ENCODE measurements at regions not wholly inside any gene's neighbourhood (a gene's known extent, or its start where the extent isn't known, plus 50 kb on each side); places are given as distances from the start of the nearest gene placed in this dataset.

GRCh38 chr3:170653801-170654200 lies 67.9 kb upstream of the SLC7A14 start:
- no peak overlapping the region for H3K4me2 ChIP-seq (ENCODE audit: insufficient read depth, low read length)
- no peaks in the 10 kb centered on the region for H4K20me1 ChIP-seq (replicated peaks; ENCODE audit: control insufficient read depth, extremely low read depth, insufficient read depth, low read length)
- TF ChIP-seq FOS (IDR thresholded peaks at IDR 0.05; ENCODE audit: borderline replicate concordance, insufficient read depth, low read length): no peak
- no peak for TF ChIP-seq EZH2 (IDR thresholded peaks at IDR 0.05; ENCODE audit: borderline replicate concordance, low read depth, low read length, severe bottlenecking)
- no peak for TF ChIP-seq GATA2 (IDR thresholded peaks at IDR 0.05; ENCODE audit: insufficient read depth, insufficient read length, low read depth, low read length)
- TF ChIP-seq POLR2AphosphoS5 (IDR thresholded peaks at IDR 0.05; ENCODE audit: insufficient read depth, low read depth, low read length): no peak
- no peak for TF ChIP-seq MYC (IDR thresholded peaks at IDR 0.05; ENCODE audit: low read depth, low read length)
- no peak for TF ChIP-seq CTCF (IDR thresholded peaks at IDR 0.05; ENCODE audit: extremely low read depth in 1 of 2, insufficient read depth in 1 of 2, low read depth in 1 of 2, low read length in 2 of 2)
- TF ChIP-seq POLR2A (IDR thresholded peaks at IDR 0.05; ENCODE audit: low read depth, low read length): no peak
- no peak for TF ChIP-seq MAX (IDR thresholded peaks at IDR 0.05; ENCODE audit: insufficient read depth, insufficient read length)
- TF ChIP-seq JUN (IDR thresholded peaks at IDR 0.05; ENCODE audit: borderline replicate concordance, insufficient read depth, insufficient read length, low read depth): no peak
- no peaks in the 10 kb centered on the region for H3K9me1 ChIP-seq (replicated peaks; ENCODE audit: control insufficient read depth, extremely low read depth, insufficient read depth, low read length)
- dilution Hi-C loops (cut with MboI; ENCODE audit: extremely low pct_ligation_motif_present, low sequenced_read_pairs): no loop called here
- H3K4me3 ChIP-seq (replicated peaks in 1 of 3; ENCODE audit: insufficient read depth in 1 of 3, low read depth in 1 of 3, low read length in 3 of 3): no peak overlapping the region
- ChIA-PET POLR2A (no interaction called here), CTCF (no interaction called here)
- H3K9ac ChIP-seq (replicated peaks; ENCODE audit: extremely low read depth, insufficient read depth, low read length): no peak overlapping the region
- H3K27me3 ChIP-seq (ENCODE audit: control insufficient read depth in 2 of 2, insufficient read depth in 2 of 2, low read length in 2 of 2): no peaks in the 10 kb centered on the region
- DNase-seq (ENCODE audit: low read depth, low spot score) (no peak), FAIRE-seq (no peak)
- no peak overlapping the region for H2AFZ ChIP-seq (ENCODE audit: low read depth, low read length)
- intact Hi-C loops (cut with micrococcal nuclease): no loop called here
- H3K27ac ChIP-seq (ENCODE audit: insufficient read depth, low read depth, low read length): no peak overlapping the region
- no peaks in the 10 kb centered on the region for H3K9me3 ChIP-seq (replicated peaks; ENCODE audit: control insufficient read depth, insufficient read depth, low read length)
- no peaks in the 10 kb centered on the region for H3K4me1 ChIP-seq (ENCODE audit: control insufficient read depth, extremely low read depth, insufficient read depth, low read length)
- no peaks in the 10 kb centered on the region for H3K36me3 ChIP-seq (ENCODE audit: control insufficient read depth in 2 of 2, extremely low read depth in 1 of 2, insufficient read depth in 2 of 2, low read length in 2 of 2)
- no TSS peak for BruUV-seq (replicated peaks)
- H3K79me2 ChIP-seq (ENCODE audit: control insufficient read depth, insufficient read depth, low read length): no peaks in the 10 kb centered on the region
